ENCODE measurements at regions not wholly inside any gene's neighbourhood (a gene's known extent, or its start where the extent isn't known, plus 50 kb on each side); places are given as distances from the start of the nearest gene placed in this dataset.
"Not testable (repeated sequence)": the region's sequence is repeated elsewhere in the genome, so short reads cannot be mapped to it uniquely, and the experiment has no call there.

DNA sequence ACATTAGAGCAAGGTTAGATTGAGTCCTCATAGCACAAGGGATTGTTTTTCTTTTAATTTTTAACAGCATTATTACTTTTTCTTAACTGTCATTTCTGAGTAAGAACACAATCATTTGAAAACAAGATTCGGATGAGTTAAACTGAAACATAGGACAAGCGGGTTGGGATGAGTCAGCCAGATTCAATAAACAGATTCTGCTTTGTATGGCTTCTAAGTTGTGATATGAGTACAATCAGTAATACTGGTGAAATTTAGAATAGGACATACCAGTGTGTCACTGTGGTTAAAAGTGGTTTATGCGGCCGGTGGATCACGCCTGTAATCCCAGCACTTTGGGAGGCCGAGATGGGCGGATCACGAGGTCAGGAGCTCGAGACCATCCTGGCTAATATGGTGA is 364.3 kb upstream of the CDH10 start:
- DNase-seq (ENCODE audit: low spot score): no peak

DNA sequence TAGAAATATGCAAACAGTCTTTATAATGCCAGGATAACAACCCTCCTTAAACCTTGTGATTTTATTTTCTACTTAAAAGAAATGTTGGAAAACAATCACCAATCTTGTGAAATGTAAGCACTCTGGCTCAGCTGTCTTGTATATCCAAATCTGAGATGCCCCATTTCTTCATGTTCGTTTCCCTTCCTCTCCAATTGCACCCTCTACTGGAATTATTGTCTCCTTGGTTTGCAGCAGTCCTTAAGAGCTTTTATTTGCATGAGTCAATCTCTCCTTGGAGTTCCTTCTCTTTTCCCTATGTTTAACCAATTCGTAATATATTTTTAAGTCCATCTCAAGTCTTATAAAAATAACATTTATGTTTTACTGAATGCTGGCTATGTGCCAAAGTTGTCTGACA is 362.0 kb upstream of the CDH10 start:
- DNase-seq (ENCODE audit: low spot score): peak; percentile 2

DNA sequence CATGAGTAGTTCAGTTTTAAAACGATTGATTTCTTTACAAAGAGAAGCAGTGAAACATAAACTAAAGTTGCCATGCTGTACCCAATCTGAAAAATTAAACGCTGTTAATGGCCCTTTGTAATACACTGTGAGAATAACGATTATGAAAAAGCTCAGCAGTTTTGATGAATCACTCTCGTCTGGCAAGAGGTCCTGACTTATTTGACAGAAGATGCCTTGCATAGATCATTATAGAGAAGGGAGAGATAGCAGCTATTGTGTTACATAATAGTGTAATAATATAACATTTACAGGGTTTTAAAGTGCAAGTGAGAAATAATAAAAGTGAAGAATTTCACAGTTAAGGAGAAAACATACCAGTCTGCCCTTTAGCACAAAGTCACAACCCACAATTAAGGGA is 361.5 kb upstream of the CDH10 start:
- no peak for DNase-seq (ENCODE audit: low spot score)

DNA sequence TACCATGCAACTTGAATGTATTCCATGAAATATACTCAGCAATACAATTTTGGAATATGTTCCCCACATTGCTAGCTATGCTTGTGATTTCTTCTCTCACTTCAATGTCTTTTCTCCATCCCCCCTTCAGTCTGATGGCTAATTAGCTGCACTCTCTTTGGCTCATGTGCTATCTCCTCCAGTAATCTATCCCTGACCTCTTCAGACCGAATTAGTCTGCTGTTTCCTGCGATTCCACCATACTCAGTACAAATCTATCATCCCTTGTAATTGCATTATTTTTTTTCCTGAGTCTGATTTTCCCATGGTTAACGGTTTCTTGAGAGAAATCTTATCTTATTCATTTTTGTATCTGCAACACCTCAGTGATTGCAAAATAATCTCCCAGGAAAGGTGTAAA is 360.7 kb upstream of the CDH10 start:
- no peak for DNase-seq (ENCODE audit: low spot score)

DNA sequence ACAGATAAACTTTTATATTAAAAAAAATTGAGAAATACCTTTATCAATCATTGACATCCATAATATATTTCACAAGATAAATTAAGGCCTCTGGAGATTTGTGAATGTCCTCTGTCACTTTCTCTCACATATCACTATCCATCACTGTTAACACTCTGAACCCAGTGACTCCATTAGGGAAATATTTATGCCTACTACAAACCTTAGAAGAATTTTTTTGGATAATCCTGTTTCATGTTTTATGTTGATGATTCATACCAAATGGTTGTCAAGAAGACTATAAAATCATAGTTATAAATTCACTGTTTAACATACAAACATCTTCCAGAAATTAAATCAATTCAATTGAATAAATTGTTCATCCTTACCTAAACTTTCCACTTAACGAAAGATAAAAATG is 357.6 kb upstream of the CDH10 start:
- DNase-seq (ENCODE audit: low spot score): no peak

DNA sequence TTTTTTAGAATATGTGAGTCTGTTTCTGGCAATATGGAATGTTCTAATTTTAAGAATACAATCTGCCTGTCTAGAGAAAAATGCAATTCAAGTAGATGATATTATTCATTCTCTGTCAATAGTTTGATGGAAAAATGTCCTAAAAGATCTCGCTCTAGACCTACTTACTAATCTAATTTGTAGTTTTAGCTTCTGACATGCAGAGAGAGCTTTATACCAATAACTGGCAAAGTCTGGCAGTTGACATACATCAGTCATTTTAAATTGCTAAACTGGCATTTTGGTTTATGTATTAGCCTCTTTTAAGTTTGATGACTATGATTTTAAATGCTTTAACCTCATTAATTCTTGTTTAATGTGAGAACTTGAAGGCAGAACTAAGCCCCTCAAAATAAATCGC is 355.0 kb upstream of the CDH10 start:
- no peak for DNase-seq (ENCODE audit: low spot score)

DNA sequence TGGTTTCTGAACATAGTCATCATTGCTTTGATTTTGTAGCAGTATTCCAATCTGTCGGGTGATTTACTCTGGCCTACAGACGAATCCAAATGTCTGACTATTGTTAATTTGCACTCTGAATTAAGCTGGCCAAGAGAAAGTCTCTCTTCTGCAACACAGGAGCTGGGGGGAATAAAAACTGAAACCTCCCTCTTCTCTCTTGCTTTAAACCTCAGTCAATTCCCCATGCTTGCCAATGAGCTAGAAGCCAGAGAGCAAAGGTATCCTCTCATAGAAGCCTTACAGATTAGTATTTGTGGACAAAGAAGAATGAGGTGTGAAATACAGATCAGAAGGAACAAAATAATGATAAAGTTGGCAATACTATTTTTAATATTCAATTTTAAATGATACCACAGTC is 353.9 kb upstream of the CDH10 start:
- no peak for DNase-seq (ENCODE audit: low spot score)

DNA sequence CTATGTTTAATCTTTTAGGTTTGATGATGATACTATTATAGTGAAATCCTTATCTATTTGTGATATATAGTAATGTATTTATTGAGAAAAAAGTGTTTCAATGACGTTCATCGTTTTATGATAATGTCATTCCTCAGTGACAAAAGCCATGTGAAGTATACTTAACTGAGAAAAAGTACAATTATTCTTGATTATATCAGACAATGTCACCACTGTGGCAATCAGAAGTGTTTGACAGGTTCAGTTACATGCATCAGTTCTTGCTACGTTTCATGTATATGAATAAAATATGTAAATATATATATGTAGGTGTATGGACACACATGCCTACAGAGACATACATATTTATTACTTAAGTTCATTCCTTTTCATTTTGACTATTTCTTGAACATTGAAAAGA is 341.5 kb upstream of the CDH10 start:
- DNase-seq (ENCODE audit: low spot score): no peak

DNA sequence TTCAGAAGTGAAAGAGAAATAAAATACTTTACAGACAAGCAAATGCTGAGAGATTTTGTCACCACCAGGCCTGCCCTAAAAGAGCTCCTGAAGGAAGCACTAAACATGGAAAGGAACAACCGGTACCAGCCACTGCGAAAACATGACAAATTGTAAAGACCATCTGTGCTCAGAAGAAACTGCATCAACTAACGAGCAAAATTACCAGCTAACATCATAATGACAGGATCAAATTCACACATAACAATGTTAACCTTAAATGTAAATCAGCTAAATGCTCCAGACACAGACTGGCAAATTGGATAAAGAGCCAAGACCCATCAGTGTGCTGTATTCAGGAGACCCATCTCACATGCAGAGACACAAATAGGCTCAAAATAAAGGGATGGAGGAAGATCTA is 333.8 kb upstream of the CDH10 start:
- DNase-seq (ENCODE audit: low spot score): not testable (repeated sequence)

DNA sequence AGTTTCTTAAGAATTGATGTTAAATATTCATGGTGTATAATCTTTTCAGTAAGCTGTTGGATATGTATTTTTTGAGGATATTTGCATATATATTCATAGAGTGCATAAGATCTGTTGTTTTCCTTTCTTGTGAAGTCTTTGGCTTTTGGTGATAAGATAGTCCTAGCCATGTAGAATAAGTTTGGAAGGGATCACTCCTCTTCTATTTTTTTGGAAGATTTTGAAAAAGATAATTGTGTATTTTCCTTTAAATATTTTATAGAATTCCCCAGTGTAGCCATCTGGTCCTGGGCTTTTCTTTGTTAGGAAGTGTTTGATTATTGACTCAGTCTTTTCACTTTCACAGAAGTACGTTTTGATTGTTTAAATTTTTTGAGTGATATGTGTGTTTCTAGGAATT is 318.8 kb upstream of the CDH10 start:
- DNase-seq (ENCODE audit: low spot score): no peak

DNA sequence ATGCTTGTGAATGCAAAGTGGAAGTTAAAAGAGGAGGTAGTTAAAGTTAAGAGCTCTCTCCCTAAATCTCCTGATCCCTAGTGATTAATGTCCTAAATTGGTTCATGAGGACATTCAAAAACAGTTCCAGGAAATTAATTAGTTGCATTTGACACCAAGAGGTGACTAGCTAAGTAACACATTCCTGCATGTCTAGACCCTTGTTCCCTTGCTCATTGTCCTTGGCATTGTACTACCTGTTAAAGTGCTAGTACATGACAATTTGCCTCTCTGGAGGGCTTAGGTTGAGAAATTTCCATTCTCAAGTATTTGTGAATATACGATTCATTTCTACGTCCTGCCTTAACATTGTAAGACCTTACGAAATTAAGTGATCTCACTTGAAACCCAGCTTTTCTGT is 278.6 kb upstream of the CDH10 start:
- no peak for DNase-seq (ENCODE audit: low spot score)

DNA sequence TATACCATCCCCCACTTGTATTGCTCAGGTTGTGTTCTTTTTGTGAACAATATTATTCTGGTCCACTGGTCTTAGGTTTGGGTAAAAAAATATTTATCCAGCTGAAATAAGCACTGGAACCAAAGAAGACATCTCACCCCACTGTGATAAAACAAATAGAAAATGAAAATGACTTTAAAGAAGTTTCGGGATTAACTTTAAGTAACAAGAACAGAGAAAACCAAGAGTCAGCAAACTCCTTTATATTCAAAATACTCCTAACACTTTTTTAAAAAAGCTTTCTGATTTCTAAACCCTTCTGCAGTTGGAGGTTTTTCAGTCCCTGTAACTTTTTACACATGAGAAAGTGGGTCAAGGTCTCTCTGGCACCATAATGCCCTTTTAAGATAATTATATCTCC is 273.9 kb upstream of the CDH10 start:
- DNase-seq (ENCODE audit: low spot score): no peak

DNA sequence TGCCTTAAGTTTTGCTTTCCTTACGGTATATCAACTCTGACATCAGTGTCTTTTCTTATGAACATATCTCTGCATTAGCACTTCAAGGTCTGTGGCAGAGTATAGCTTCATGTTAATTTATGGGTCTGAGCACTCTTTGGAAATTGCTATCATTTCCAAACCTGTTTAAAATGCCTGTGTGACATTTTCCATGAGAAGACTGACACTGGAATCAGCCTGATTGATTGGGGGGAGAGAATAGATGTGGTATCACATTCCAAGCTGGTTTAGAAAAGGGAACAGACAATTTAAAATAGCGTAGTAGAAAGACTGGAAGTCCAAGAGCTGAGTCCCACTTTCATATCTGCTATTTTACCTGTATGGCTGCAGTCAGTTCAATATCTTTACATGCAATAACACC is 272.1 kb upstream of the CDH10 start:
- no peak for DNase-seq (ENCODE audit: low spot score)

DNA sequence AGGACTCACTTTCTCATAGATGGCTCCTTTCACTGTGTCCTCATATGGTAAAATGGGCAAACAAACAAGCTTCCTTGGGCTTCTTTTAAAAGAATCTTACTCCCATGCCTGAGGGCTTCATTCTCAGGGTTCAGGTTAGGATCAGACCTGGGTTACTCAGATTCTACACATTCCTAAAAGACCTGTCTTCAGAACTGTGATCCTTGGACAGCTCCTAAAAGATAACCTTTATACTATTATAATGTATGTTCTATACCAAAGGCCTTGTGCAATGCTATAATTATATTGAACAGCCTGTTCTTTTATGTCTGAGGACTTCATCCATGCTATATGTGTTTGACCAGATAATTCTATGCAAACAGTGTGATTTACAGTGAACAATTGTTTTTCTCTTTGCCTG is 264.4 kb upstream of the CDH10 start:
- no peak for DNase-seq (ENCODE audit: low spot score)

DNA sequence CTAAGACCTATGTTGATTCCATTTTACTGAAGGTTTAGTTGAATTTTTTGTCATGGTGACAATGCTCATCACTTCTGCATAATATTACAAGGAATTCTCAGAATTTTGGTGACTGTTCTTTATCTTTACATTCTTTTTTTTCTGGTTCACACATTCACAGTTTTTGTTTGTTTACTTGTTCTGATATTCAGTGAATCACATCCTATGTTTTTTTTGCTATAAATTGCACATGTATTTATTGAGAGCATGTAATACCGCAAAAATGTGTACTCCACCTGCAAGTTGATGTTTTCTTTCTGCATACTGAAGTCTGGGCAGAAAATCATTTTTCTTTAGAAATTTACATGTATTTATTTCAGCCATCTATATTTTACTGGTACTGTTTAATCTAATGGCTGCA is 261.9 kb upstream of the CDH10 start:
- DNase-seq (ENCODE audit: low spot score): no peak

DNA sequence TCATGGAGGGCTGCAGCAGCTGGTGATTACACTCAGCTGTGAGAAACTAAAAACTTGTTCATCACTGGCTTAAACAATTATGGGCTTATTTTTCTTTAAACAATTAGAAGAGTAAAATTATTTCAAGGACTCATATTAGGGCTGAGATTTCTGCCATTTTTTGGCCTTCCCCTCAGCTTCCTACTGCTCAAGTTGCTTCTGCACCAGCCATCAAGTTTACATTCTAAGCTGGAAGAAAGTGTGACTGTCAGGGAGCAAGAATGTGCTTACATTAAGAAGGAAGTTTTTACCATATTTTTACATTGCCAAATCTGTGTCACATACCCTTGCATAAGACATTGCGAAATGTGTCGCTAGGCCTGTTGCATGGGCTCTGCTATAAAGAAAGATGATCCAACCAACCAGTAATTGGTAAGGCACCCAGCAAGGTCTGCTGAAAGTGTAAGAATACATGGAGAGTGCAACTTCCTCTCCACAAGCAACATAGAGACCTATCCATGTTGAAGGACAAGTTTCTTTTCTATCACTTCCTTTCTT is 260.3 kb upstream of the CDH10 start:
- DNase-seq (ENCODE audit: low spot score): no peak

DNA sequence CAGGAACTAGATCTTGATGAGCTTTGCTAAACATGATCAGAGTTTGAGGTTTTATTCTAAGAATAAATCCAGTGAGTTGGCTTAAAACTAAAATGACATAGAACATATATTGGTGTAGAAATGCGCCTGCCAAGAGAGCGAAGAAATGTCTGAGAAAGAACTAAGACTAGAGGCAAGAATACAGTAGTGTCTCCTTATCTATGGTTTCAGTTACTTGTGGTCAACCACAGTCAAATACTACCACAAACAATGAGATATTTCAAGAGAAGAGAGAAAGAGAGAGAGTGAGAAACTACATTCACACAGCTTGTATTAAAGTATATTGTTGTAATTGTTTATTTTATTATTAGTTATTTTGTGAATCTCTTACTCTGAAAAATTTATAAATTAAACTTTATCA is 254.4 kb upstream of the CDH10 start:
- DNase-seq (ENCODE audit: low spot score): no peak

DNA sequence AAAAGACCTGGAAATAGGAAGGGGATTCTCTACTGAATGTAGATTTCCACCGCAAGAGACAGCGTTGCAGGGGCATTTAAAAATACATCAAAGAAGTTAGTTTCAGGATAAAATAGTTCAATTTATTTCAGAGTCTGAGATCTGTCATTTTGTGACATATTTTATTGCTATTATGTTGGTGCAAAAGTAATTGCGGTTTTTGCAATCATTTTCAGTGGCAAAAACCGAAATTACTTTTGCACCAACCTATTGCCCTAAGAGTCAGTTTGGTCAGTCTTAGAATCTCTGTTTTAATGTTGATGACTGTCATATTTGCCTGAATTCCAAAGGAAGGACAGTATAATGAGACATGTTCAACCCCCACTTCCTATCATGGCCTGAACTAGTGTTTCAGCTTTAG is 219.5 kb upstream of the CDH10 start:
- no peak for DNase-seq (ENCODE audit: low spot score)

DNA sequence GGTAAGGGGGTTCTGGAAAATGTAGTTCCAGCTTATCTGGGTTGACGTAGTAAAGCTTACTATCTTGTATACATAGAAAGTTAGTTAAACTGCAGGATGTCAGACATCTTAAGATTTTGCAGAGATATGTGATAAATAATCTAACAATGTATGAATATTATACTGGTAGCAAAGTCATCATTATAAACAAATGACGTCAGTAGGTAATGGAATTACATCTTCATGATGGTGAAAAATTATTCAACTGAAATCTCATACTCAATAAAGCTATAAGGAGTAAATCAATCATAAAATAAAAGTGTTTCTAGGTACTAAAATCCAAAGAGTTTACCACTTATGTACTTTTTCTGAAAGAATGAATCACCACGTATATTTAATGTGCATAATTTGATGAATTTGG is 217.3 kb upstream of the CDH10 start:
- DNase-seq (ENCODE audit: low spot score): no peak

DNA sequence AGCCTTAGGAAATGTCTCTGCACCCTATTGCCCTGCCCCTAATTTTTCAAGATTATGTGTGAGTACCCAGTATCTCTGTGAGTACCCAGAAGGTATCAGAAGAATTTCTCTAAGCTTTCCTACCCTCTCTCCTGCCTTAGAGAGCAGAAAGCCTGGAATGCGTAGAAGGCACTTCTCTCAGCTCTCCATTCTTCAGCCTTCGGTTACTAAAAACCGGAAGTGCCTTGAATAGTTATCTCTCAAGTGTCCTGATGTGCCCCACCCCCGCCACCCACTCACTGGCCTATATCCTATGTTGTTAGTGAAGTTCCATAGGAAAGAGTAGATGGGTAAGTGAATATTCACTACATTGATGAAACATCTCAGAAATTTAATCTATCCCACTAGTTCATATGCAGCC is 210.7 kb upstream of the CDH10 start:
- DNase-seq (ENCODE audit: low spot score): no peak

DNA sequence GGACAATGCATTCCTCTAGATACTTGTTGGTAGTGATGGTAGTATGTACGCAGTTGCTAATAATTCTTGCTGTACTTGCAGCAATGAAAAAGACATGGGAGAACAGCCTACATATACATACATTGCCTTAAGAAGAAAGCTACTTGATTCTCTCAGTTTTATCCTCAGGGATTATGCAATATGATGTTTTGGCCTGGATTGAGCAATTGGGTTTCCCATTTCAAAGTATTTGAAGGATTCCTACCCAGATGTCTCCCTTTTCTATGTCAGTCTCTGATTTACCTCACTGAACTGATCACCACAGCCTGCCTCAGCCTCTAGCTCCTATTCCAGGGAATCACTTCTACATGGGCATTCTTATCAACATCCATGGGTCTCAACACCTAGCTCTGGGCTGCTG is 210.1 kb upstream of the CDH10 start:
- no peak for DNase-seq (ENCODE audit: low spot score)

DNA sequence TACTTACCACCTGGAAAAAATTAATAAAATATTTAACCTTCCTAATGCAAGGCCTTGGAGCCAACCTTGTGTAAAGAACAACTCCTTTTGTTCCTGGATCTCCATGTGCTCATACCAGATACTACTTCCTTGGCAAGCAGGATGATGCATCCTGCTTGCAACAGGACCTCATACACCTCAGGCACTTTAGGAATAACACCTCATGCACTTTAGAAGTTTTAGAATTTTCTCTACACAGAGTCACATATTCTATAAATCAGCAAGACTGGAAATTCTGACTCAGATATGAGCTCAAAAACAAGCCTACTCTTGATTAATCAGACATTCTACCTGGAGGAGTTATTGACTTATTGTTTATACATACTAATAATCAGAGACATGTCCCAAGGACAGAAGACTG is 209.6 kb upstream of the CDH10 start:
- DNase-seq (ENCODE audit: low spot score): no peak

DNA sequence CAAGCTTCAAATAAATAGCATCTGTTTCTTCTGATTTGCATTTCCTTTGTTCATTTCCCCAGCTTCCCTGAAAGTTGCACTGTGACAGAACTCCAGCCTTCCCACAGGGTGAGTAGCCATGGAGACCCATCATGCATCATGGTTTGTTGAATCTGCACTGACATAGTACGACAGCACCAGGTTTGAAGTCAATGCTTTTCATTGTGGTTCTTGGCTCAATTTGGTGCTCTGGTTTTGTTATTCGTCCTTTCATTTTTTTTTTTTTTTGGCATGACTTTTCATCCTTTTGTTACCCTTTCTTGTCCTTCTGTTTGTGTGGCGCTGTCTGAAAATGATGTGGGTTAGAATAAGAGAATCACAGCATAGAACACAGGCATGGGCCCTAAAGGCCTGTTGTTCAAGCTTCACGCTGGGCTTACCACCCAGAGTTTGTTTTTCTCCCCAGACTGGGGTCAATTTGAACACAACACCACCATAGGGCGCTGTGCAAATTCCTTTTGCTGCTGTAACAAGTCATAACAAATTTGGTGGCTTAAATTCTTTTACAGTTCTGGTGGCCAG is 206.2 kb upstream of the CDH10 start:
- peak; percentile 1 for DNase-seq (ENCODE audit: low spot score)

DNA sequence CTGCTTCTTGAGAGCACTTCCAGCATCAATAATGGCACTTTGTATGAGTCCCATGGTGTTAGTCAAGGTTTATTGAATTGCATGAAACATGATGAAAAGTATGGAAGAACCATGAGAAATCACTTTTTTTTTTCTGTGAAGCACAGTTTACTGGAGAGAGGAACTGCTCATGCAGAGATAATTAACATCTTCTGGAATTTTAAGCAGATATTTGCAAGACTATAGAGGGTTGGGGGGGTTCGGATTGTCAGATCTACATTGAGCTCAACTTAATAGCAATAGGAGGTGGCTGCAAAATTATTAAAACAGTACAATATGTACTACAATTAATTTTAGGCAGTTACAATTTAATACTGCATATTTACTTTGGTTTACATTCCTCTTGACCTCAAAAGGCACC is 204.4 kb upstream of the CDH10 start:
- DNase-seq (ENCODE audit: low spot score): no peak

DNA sequence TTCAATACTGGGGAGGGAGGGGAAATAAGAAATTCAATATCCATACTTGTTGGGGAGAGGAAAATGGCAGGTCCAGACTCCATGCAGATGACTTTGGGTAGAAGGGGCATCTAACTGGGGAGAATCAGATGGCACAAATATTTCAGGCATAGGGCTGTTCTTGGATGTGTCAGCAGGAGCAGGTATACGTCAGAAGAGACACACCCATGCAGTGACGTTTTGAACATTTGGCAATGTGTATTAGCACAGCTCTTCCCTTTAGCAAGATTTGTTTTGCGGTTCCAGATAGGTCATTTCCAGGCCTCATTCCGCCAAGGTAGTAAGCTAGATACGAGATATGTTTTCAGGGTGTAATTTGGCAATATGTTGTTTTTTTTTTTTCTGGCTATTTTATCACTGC is 187.2 kb upstream of the CDH10 start:
- no peak for DNase-seq (ENCODE audit: low spot score)

All from globus pallidus (tissue), 1 donor.